H9 (cell line): ENCODE measurements at regions not wholly inside any gene's neighbourhood (a gene's known extent, or its start where the extent isn't known, plus 50 kb on each side); places are given as distances from the start of the nearest gene placed in this dataset.

Experiments used
- DNase-seq: peaks from one replicate; pipeline ENCODE4 v3.0.0-alpha.2; 2017
- H2AFZ ChIP-seq: one replicate; pipeline ENCODE4 v1.6.1; 2013; ENCODE audit warnings: mild to moderate bottlenecking, low read length, control low read depth, moderate library complexity
- H2AK5ac ChIP-seq: 2 replicates; pipeline ENCODE4 v1.6.1; 2013; ENCODE audit warnings: low read length, control low read depth, mixed read lengths; ENCODE audit not compliant: insufficient read length
- H2BK120ac ChIP-seq: one replicate; pipeline ENCODE4 v1.6.1; 2013; ENCODE audit warnings: low read depth, mild to moderate bottlenecking, low read length, control low read depth, inconsistent platforms; ENCODE audit not compliant: poor library complexity, severe bottlenecking
- H2BK12ac ChIP-seq: 2 replicates; pipeline ENCODE4 v1.6.1; 2013; ENCODE audit warnings: low read length, control low read depth, mixed read lengths, low read depth; ENCODE audit not compliant: insufficient read length
- H2BK15ac ChIP-seq: 2 replicates; pipeline ENCODE4 v1.6.1; 2013; ENCODE audit warnings: low read depth, low read length, control low read depth
- H2BK20ac ChIP-seq: one replicate; pipeline ENCODE4 v1.6.1; 2013; ENCODE audit warnings: low read depth, mild to moderate bottlenecking, low read length, control low read depth, inconsistent platforms; ENCODE audit not compliant: poor library complexity, severe bottlenecking
- H2BK5ac ChIP-seq: 2 replicates; pipeline ENCODE4 v1.6.1; 2013; ENCODE audit warnings: low read length, control low read depth, mixed read lengths; ENCODE audit not compliant: insufficient read length
- H3K14ac ChIP-seq: 2 replicates; pipeline ENCODE4 v1.6.1; 2013; ENCODE audit warnings: low read length, control low read depth; ENCODE audit not compliant: insufficient read depth
- H3K18ac ChIP-seq: 2 replicates; pipeline ENCODE4 v1.6.1; 2013; ENCODE audit warnings: low read depth, mild to moderate bottlenecking, mixed read lengths, low read length, control low read depth; ENCODE audit not compliant: insufficient read length
- H3K23ac ChIP-seq: 2 replicates; pipeline ENCODE4 v1.6.1; 2013; ENCODE audit warnings: low read length, control low read depth, mixed read lengths, low read depth; ENCODE audit not compliant: insufficient read length
- H3K23me2 ChIP-seq: 2 replicates; pipeline ENCODE4 v1.6.1; 2013; ENCODE audit warnings: low read depth, mild to moderate bottlenecking, mixed read lengths, low read length, control low read depth; ENCODE audit not compliant: insufficient read length, poor library complexity, severe bottlenecking
- H3K27ac ChIP-seq: 2 replicates; pipeline ENCODE4 v1.5.1; 2013; ENCODE audit warnings: low read length, control low read depth, mixed read lengths, low read depth; ENCODE audit not compliant: insufficient read length
- H3K27me3 ChIP-seq: 2 replicates; pipeline ENCODE4 v1.6.1; 2013; ENCODE audit warnings: low read length, control low read depth, inconsistent platforms; ENCODE audit not compliant: insufficient read depth
- H3K4ac ChIP-seq: 2 replicates; pipeline ENCODE4 v1.6.1; 2013; ENCODE audit warnings: low read depth, mild to moderate bottlenecking, control low read depth, inconsistent platforms, low read length, moderate library complexity
- H3K4me1 ChIP-seq: 2 replicates; pipeline ENCODE4 v1.6.1; 2013; ENCODE audit warnings: low read length, control low read depth, inconsistent platforms; ENCODE audit not compliant: insufficient read depth
- H3K4me2 ChIP-seq: 2 replicates; pipeline ENCODE4 v1.6.1; 2013; ENCODE audit warnings: low read length, control low read depth, mixed read lengths; ENCODE audit not compliant: insufficient read length, insufficient read depth
- H3K56ac ChIP-seq: 2 replicates; pipeline ENCODE4 v1.6.1; 2013; ENCODE audit warnings: low read depth, mild to moderate bottlenecking, mixed read lengths, low read length, control low read depth; ENCODE audit not compliant: insufficient read length
- H3K79me1 ChIP-seq: 2 replicates; pipeline ENCODE4 v1.6.1; 2013; ENCODE audit warnings: low read depth, mild to moderate bottlenecking, moderate library complexity, low read length, control low read depth, inconsistent platforms; ENCODE audit not compliant: insufficient read depth, poor library complexity, severe bottlenecking
- H3K79me2 ChIP-seq: 2 replicates; pipeline ENCODE4 v1.6.1; 2013; ENCODE audit warnings: low read length, control low read depth, inconsistent platforms; ENCODE audit not compliant: insufficient read depth
- H3K9ac ChIP-seq: 2 replicates; pipeline ENCODE4 v1.6.1; 2013; ENCODE audit warnings: low read length, control low read depth, mixed read lengths; ENCODE audit not compliant: insufficient read length; ENCODE audit errors: extremely low read depth
- H3K9me3 ChIP-seq: one replicate; pipeline ENCODE4 v1.6.1; 2013; ENCODE audit warnings: low read depth, low read length, inconsistent platforms; ENCODE audit not compliant: control insufficient read depth
- H3T11ph ChIP-seq: one replicate; pipeline ENCODE4 v1.6.1; 2013; ENCODE audit warnings: mild to moderate bottlenecking, low read length, control low read depth, inconsistent platforms
- H4K20me1 ChIP-seq: one replicate; pipeline ENCODE4 v1.6.1; 2013; ENCODE audit not compliant: control insufficient read depth, insufficient read length, insufficient read depth
- H4K5ac ChIP-seq: 2 replicates; pipeline ENCODE4 v1.6.1; 2013; ENCODE audit warnings: low read depth, mild to moderate bottlenecking, mixed read lengths, low read length, control low read depth; ENCODE audit not compliant: insufficient read length
- H4K8ac ChIP-seq: replicated peaks from 2 replicates; pipeline ENCODE4 v1.6.1; 2013; ENCODE audit warnings: low read length, control low read depth, mixed read lengths, low read depth; ENCODE audit not compliant: insufficient read length
- H4K91ac ChIP-seq: 2 replicates; pipeline ENCODE4 v1.6.1; 2013; ENCODE audit warnings: low read depth, mild to moderate bottlenecking, moderate library complexity, mixed read lengths, low read length, control low read depth; ENCODE audit not compliant: insufficient read length
- H3K27ac Mint-ChIP-seq, 3 experiments: 2 replicates in 2 of 3; 3 replicates in 1 of 3; pipeline ENCODE4 v1.8.0; 2020 to 2021; ENCODE audit warnings: mixed read lengths in 3 of 3, mild to moderate bottlenecking in 1 of 3, moderate library complexity in 1 of 3
- H3K27me3 Mint-ChIP-seq: 2 replicates; pipeline ENCODE4 v1.8.0; 2021; ENCODE audit warnings: low read depth, mild to moderate bottlenecking, moderate library complexity, mixed read lengths
- H3K36me3 Mint-ChIP-seq, 3 experiments: 2 replicates in 2 of 3; 3 replicates in 1 of 3; pipeline ENCODE4 v1.8.0; 2020 to 2021; ENCODE audit warnings: low read depth in 3 of 3, mixed read lengths in 3 of 3; ENCODE audit not compliant: insufficient read depth in 1 of 3
- H3K4me1 Mint-ChIP-seq, 2 experiments: 2 replicates each; pipeline ENCODE4 v1.8.0; 2020; ENCODE audit warnings: mixed read lengths in 2 of 2
- H3K4me3 Mint-ChIP-seq, 2 experiments: 2 replicates in 1 of 2; 3 replicates in 1 of 2; pipeline ENCODE4 v1.8.0; 2020 to 2021; ENCODE audit warnings: mild to moderate bottlenecking in 2 of 2, mixed read lengths in 2 of 2, moderate library complexity in 1 of 2
- H3K9me3 Mint-ChIP-seq, 2 experiments: 2 replicates in 1 of 2; 3 replicates in 1 of 2; pipeline ENCODE4 v1.8.0; 2020; ENCODE audit warnings: mild to moderate bottlenecking in 2 of 2, mixed read lengths in 2 of 2, moderate library complexity in 1 of 2
- CTCF ChIP-seq: fragments of 200-600 bp; sonication (generic); conservative IDR thresholded peaks from 3 replicates; pipeline ENCODE4 v1.8.0; 2021; ENCODE audit warnings: antibody characterized with exemption, mild to moderate bottlenecking
- WGBS: extraction: QIAGEN DNeasy Blood & Tissue Kit; methylation state at CpG from one replicate; pipeline ENCODE4 v1.1.7; 2013; ENCODE audit warnings: missing lambda C conversion rate, low lambda C conversion rate, mixed read lengths; ENCODE audit not compliant: insufficient read length; ENCODE audit errors: extremely low coverage; 5-methylcytosine and 5-hydroxymethylcytosine counted together

GRCh38 chr16:54493061-54493460 is 206.5 kb upstream of the IRX3 start:
- Histone ChIP-seq H3K56ac (no peak overlapping the region), H2AFZ (no peak overlapping the region), H3K23me2 (no peaks in the 10 kb centered on the region), H3K4me2 (no peak overlapping the region), H3K4me1 (no peaks in the 10 kb centered on the region), H2BK20ac (no peak overlapping the region), H2BK15ac (no peak overlapping the region), H3K18ac (no peak overlapping the region), H4K8ac (no peak overlapping the region), H3K9me3 (no peaks in the 10 kb centered on the region), H4K20me1 (no peaks in the 10 kb centered on the region), H3K79me2 (no peaks in the 10 kb centered on the region), H4K5ac (no peak overlapping the region), H3T11ph (no peak overlapping the region), H3K9ac (no peak overlapping the region), H2BK120ac (no peak overlapping the region), H3K4ac (no peak overlapping the region), H3K27ac (no peak overlapping the region), H3K23ac (no peak overlapping the region), H3K14ac (no peak overlapping the region), H4K91ac (no peak overlapping the region), H2BK5ac (no peak overlapping the region), H3K79me1 (no peaks in the 10 kb centered on the region), H3K27me3 (no peaks in the 10 kb centered on the region), H2AK5ac (no peak overlapping the region), H2BK12ac (no peak overlapping the region)
- no CpG with 5 or more reads among the region's 2 CpGs for WGBS
- H3K4me3 Mint-ChIP-seq, result no peak overlapping the region
- H3K36me3 Mint-ChIP-seq, result peaks cover under 1 to 10% (median under 1%) of the 10 kb centered on the region in 3 experiments; a peak in 5 of 7 replicates
- H3K9me3 Mint-ChIP-seq, result peaks cover 3 to 9% of the 10 kb centered on the region in 2 experiments; a peak in 4 of 5 replicates
- no peak overlapping the region for H3K27ac Mint-ChIP-seq
- no peak for DNase-seq
- no peak for TF ChIP-seq CTCF
- peaks cover 8 to 9% of the 10 kb centered on the region in 2 experiments; a peak in 3 of 4 replicates for H3K4me1 Mint-ChIP-seq
- H3K27me3 Mint-ChIP-seq, result no peaks in the 10 kb centered on the region; the same call in none of the 2 replicates
